ENCODE measurements at regions not wholly inside any gene's neighbourhood (a gene's known extent, or its start where the extent isn't known, plus 50 kb on each side); places are given as distances from the start of the nearest gene placed in this dataset.
"Not testable (repeated sequence)": the region's sequence is repeated elsewhere in the genome, so short reads cannot be mapped to it uniquely, and the experiment has no call there.

DNA sequence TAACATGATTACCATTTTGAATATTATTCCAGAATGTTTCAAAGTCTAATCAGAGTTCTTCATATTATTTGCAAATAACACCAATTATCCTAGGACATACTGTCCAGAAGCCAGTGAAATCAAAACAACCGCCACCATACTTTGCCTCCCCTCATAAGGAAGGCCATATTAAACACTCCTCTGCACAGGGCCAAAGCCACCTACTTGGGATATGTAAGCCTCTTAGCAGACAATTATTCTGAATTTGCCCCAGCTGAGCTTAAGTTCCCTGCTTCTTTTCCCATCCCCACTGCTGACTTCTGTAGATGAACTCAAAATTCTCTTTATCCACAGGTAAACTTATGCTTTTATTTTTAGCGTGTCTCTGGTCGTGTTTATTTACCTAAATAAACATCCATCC, 374.0 kb downstream of the KIF2B start:
- TF ChIP-seq, protein P1, sequence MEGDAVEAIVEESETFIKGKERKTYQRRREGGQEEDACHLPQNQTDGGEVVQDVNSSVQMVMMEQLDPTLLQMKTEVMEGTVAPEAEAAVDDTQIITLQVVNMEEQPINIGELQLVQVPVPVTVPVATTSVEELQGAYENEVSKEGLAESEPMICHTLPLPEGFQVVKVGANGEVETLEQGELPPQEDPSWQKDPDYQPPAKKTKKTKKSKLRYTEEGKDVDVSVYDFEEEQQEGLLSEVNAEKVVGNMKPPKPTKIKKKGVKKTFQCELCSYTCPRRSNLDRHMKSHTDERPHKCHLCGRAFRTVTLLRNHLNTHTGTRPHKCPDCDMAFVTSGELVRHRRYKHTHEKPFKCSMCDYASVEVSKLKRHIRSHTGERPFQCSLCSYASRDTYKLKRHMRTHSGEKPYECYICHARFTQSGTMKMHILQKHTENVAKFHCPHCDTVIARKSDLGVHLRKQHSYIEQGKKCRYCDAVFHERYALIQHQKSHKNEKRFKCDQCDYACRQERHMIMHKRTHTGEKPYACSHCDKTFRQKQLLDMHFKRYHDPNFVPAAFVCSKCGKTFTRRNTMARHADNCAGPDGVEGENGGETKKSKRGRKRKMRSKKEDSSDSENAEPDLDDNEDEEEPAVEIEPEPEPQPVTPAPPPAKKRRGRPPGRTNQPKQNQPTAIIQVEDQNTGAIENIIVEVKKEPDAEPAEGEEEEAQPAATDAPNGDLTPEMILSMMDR (IDR thresholded peaks at IDR 0.05; ENCODE audit: insufficient read depth in 1 of 2, low read depth in 1 of 2, low read length in 1 of 2, severe bottlenecking in 1 of 2, unreplicated experiment in 1 of 2), result no peak
- Mint-ChIP-seq H3K27ac (ENCODE audit: unreplicated experiment) (no peak overlapping the region), H3K9me3 (ENCODE audit: unreplicated experiment) (no peaks in the 10 kb centered on the region), H3K36me3 (ENCODE audit: insufficient read depth, unreplicated experiment) (peaks cover 5% of the 10 kb centered on the region), H3K27me3 (ENCODE audit: insufficient read depth, unreplicated experiment) (no peaks in the 10 kb centered on the region), H3K4me1 (ENCODE audit: low read depth, unreplicated experiment) (no peaks in the 10 kb centered on the region), H3K4me3 (ENCODE audit: unreplicated experiment) (no peak overlapping the region)
- no peak for DNase-seq
- Histone ChIP-seq H3K9me3 (no peaks in the 10 kb centered on the region), H3K4me3 (ENCODE audit: low read depth, low read length) (no peak overlapping the region), H3K36me3 (ENCODE audit: control insufficient read depth, insufficient read depth, low read length) (no peaks in the 10 kb centered on the region), H3K27me3 (replicated peaks; ENCODE audit: control insufficient read depth, insufficient read depth, low read length) (no peaks in the 10 kb centered on the region), H3K4me1 (peaks cover 6% of the 10 kb centered on the region)
- intact Hi-C loops (cut with micrococcal nuclease; ENCODE audit: unreplicated experiment), result no loop called here
- POLR2A ChIA-PET, result no interaction called here
- CTCF ChIA-PET, result no interaction called here
- BruUV-seq (replicated peaks), result no TSS peak

DNA sequence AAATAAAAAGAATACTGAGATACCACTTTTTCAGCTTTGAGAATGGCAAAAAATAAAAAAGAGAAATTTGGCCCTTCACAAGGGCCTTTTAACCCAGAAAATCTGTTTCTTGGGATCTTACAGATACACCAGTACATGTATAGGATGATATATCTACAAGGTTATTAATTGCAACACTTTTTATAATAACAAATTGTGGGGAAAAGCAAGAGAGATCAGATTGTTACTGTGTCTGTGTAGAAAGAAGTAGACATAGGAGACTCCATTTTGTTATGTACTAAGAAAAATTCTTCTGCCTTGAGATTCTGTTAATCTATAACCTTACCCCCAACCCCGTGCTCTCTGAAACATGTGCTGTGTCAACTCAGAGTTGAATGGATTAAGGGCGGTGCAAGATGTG, 378.7 kb downstream of the KIF2B start:
- H3K9me3 ChIP-seq; BruUV-seq (replicated peaks); H3K4me1 Mint-ChIP-seq (ENCODE audit: low read depth, unreplicated experiment); H3K4me3 Mint-ChIP-seq (ENCODE audit: unreplicated experiment); POLR2A ChIA-PET; DNase-seq; CTCF ChIA-PET; H3K36me3 Mint-ChIP-seq (ENCODE audit: insufficient read depth, unreplicated experiment); H3K36me3 ChIP-seq (ENCODE audit: control insufficient read depth, insufficient read depth, low read length); H3K4me3 ChIP-seq (ENCODE audit: low read depth, low read length); H3K27me3 Mint-ChIP-seq (ENCODE audit: insufficient read depth, unreplicated experiment); H3K4me1 ChIP-seq; H3K27me3 ChIP-seq (replicated peaks; ENCODE audit: control insufficient read depth, insufficient read depth, low read length); H3K9me3 Mint-ChIP-seq (ENCODE audit: unreplicated experiment); intact Hi-C loops (cut with micrococcal nuclease; ENCODE audit: unreplicated experiment); H3K27ac Mint-ChIP-seq (ENCODE audit: unreplicated experiment): not testable (repeated sequence)

DNA sequence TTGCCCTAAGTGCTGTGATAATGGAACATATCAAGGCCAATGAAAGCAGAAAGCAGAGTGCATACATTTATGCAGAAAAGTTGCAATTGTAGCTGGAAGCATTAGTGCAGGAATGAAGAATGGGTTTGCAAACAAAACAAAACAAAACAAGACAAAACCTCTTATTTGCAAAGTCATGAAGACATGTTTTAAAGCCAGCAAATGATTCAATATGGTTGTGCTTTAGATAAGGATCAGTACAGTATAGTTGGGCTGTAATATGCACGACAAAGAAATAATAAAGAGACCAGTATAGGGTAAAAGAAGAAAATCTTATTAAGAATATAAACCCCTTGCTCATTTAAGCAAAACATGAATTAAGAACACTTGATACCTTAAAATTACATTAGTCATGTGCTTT, 398.1 kb downstream of the KIF2B start:
- no peaks in the 10 kb centered on the region for H3K4me1 Mint-ChIP-seq (ENCODE audit: low read depth, unreplicated experiment)
- intact Hi-C loops (cut with micrococcal nuclease; ENCODE audit: unreplicated experiment), result no loop called here
- H3K9me3 Mint-ChIP-seq (ENCODE audit: unreplicated experiment), result no peaks in the 10 kb centered on the region
- no peaks in the 10 kb centered on the region for H3K9me3 ChIP-seq
- H3K27me3 Mint-ChIP-seq (ENCODE audit: insufficient read depth, unreplicated experiment), result no peaks in the 10 kb centered on the region
- no TSS peak for BruUV-seq (replicated peaks)
- ChIA-PET CTCF (no interaction called here), POLR2A (no interaction called here)
- H3K4me1 ChIP-seq, result no peaks in the 10 kb centered on the region
- no peaks in the 10 kb centered on the region for H3K36me3 Mint-ChIP-seq (ENCODE audit: insufficient read depth, unreplicated experiment)
- DNase-seq, result no peak
- H3K36me3 ChIP-seq (ENCODE audit: control insufficient read depth, insufficient read depth, low read length), result no peaks in the 10 kb centered on the region
- H3K27ac Mint-ChIP-seq (ENCODE audit: unreplicated experiment), result no peak overlapping the region
- no peak overlapping the region for H3K4me3 Mint-ChIP-seq (ENCODE audit: unreplicated experiment)
- H3K27me3 ChIP-seq (replicated peaks; ENCODE audit: control insufficient read depth, insufficient read depth, low read length), result no peaks in the 10 kb centered on the region
- TF ChIP-seq, protein P1 (IDR thresholded peaks at IDR 0.05; ENCODE audit: insufficient read depth in 1 of 2, low read depth in 1 of 2, low read length in 1 of 2, severe bottlenecking in 1 of 2, unreplicated experiment in 1 of 2), result no peak
- no peak overlapping the region for H3K4me3 ChIP-seq (ENCODE audit: low read depth, low read length)

DNA sequence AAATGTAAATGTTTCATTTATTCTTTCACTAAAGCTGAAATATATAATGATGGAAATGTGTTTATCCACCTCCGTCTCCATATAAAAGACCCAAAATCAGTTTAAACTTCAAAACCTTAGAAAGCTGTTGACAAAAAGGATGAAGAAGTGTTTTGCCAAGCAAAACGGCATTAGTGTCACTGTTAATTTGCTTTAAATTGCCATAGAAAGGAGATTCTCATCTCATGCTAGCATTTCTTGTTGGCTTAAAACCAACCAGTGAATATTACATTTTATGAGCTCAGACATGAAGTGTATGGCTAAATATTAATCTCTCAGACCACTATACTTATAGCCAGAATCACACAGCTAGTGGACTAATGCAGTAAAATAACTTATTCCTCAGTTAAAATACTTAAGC, 398.8 kb downstream of the KIF2B start:
- DNase-seq, result no peak
- H3K9me3 ChIP-seq, result no peaks in the 10 kb centered on the region
- no peaks in the 10 kb centered on the region for H3K27me3 ChIP-seq (replicated peaks; ENCODE audit: control insufficient read depth, insufficient read depth, low read length)
- no peak overlapping the region for H3K4me3 Mint-ChIP-seq (ENCODE audit: unreplicated experiment)
- no peak overlapping the region for H3K4me3 ChIP-seq (ENCODE audit: low read depth, low read length)
- TF ChIP-seq, protein P1 (IDR thresholded peaks at IDR 0.05; ENCODE audit: insufficient read depth in 1 of 2, low read depth in 1 of 2, low read length in 1 of 2, severe bottlenecking in 1 of 2, unreplicated experiment in 1 of 2), result no peak
- intact Hi-C loops (cut with micrococcal nuclease; ENCODE audit: unreplicated experiment), result no loop called here
- H3K27ac Mint-ChIP-seq (ENCODE audit: unreplicated experiment), result no peak overlapping the region
- H3K4me1 ChIP-seq, result no peaks in the 10 kb centered on the region
- no peaks in the 10 kb centered on the region for H3K4me1 Mint-ChIP-seq (ENCODE audit: low read depth, unreplicated experiment)
- no peaks in the 10 kb centered on the region for H3K36me3 Mint-ChIP-seq (ENCODE audit: insufficient read depth, unreplicated experiment)
- BruUV-seq (replicated peaks), result no TSS peak
- ChIA-PET CTCF (no interaction called here), POLR2A (no interaction called here)
- no peaks in the 10 kb centered on the region for H3K27me3 Mint-ChIP-seq (ENCODE audit: insufficient read depth, unreplicated experiment)
- H3K9me3 Mint-ChIP-seq (ENCODE audit: unreplicated experiment), result no peaks in the 10 kb centered on the region
- H3K36me3 ChIP-seq (ENCODE audit: control insufficient read depth, insufficient read depth, low read length), result no peaks in the 10 kb centered on the region
